OCI-LY1 (cell line): ENCODE measurements at regions not wholly inside any gene's neighbourhood (a gene's known extent, or its start where the extent isn't known, plus 50 kb on each side); places are given as distances from the start of the nearest gene placed in this dataset.

Experiments used
- CTCF ChIP-seq: fragments of 200-600 bp; sonication (generic), shearing (Covaris generic); IDR thresholded peaks from 2 replicates; pipeline ENCODE4 v1.5.1; 2017; ENCODE audit warnings: mild to moderate bottlenecking, antibody characterized with exemption, low read length, moderate library complexity, mixed read lengths
- EZH2 ChIP-seq: fragments of 200-600 bp; sonication (generic), shearing (Covaris generic); IDR thresholded peaks from 2 replicates; pipeline ENCODE4 v1.8.0; 2017; ENCODE audit warnings: borderline replicate concordance, mixed run types, mild to moderate bottlenecking, antibody characterized with exemption, low read length, moderate library complexity, mixed read lengths

GRCh38 chr7:79934727-79935126, 199.9 kb upstream of the GNAI1 start:
- TF ChIP-seq CTCF: no peak
- no peak for TF ChIP-seq EZH2
